ENCODE measurements at regions not wholly inside any gene's neighbourhood (a gene's known extent, or its start where the extent isn't known, plus 50 kb on each side); places are given as distances from the start of the nearest gene placed in this dataset.

DNA sequence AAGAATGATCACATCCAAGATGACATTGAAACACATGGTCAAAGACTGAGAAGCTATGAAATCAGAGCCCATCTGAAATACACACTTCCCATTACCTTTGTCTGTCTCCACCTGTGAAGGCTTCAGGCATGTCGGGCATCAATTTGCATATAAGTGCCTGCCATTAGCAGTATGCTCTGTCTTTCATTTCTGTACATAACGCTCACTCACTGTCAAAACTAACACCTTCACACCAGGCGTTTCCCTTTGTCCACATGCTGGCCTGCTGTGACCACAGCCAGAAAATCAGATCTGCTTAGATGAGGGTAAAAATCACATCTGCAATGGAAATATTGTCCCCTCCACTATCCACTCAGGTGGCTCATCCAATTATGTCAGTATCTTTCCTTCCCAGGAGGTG lies 524.8 kb downstream of the TOX3 start:
- ChIA-PET CTCF (no interaction called here), POLR2A (no interaction called here)
- dilution Hi-C loops (cut with MboI; ENCODE audit: extremely low pct_ligation_motif_present, low sequenced_read_pairs) = no loop called here
- Histone ChIP-seq H2AFZ (ENCODE audit: low read depth, low read length) (no peak overlapping the region), H3K27me3 (ENCODE audit: control insufficient read depth in 2 of 2, insufficient read depth in 2 of 2, low read length in 2 of 2) (no peaks in the 10 kb centered on the region), H3K79me2 (ENCODE audit: control insufficient read depth, insufficient read depth, low read length) (no peaks in the 10 kb centered on the region), H4K20me1 (replicated peaks; ENCODE audit: control insufficient read depth, extremely low read depth, insufficient read depth, low read length) (no peaks in the 10 kb centered on the region), H3K4me3 (replicated peaks in 1 of 3; ENCODE audit: insufficient read depth in 1 of 3, low read depth in 1 of 3, low read length in 3 of 3) (no peak overlapping the region), H3K27ac (ENCODE audit: insufficient read depth, low read depth, low read length) (no peak overlapping the region), H3K9me3 (replicated peaks; ENCODE audit: control insufficient read depth, insufficient read depth, low read length) (peaks cover 2% of the 10 kb centered on the region), H3K9me1 (replicated peaks; ENCODE audit: control insufficient read depth, extremely low read depth, insufficient read depth, low read length) (no peaks in the 10 kb centered on the region), H3K9ac (replicated peaks; ENCODE audit: extremely low read depth, insufficient read depth, low read length) (no peak overlapping the region), H3K4me1 (ENCODE audit: control insufficient read depth, extremely low read depth, insufficient read depth, low read length) (no peaks in the 10 kb centered on the region), H3K36me3 (ENCODE audit: control insufficient read depth in 2 of 2, extremely low read depth in 1 of 2, insufficient read depth in 2 of 2, low read length in 2 of 2) (no peaks in the 10 kb centered on the region), H3K4me2 (ENCODE audit: insufficient read depth, low read length) (no peak overlapping the region)
- BruUV-seq (replicated peaks) = no TSS peak
- DNase-seq (ENCODE audit: low read depth, low spot score) = no peak
- intact Hi-C loops (cut with micrococcal nuclease) = no loop called here
- no peak for FAIRE-seq
- TF ChIP-seq POLR2A (IDR thresholded peaks at IDR 0.05; ENCODE audit: low read depth, low read length) (no peak), EZH2 (IDR thresholded peaks at IDR 0.05; ENCODE audit: borderline replicate concordance, low read depth, low read length, severe bottlenecking) (no peak), GATA2 (IDR thresholded peaks at IDR 0.05; ENCODE audit: insufficient read depth, insufficient read length, low read depth, low read length) (no peak), POLR2AphosphoS5 (IDR thresholded peaks at IDR 0.05; ENCODE audit: insufficient read depth, low read depth, low read length) (no peak), FOS (IDR thresholded peaks at IDR 0.05; ENCODE audit: borderline replicate concordance, insufficient read depth, low read length) (no peak), JUN (IDR thresholded peaks at IDR 0.05; ENCODE audit: borderline replicate concordance, insufficient read depth, insufficient read length, low read depth) (no peak), MYC (IDR thresholded peaks at IDR 0.05; ENCODE audit: low read depth, low read length) (no peak), MAX (IDR thresholded peaks at IDR 0.05; ENCODE audit: insufficient read depth, insufficient read length) (no peak)
- TF ChIP-seq, protein P1, sequence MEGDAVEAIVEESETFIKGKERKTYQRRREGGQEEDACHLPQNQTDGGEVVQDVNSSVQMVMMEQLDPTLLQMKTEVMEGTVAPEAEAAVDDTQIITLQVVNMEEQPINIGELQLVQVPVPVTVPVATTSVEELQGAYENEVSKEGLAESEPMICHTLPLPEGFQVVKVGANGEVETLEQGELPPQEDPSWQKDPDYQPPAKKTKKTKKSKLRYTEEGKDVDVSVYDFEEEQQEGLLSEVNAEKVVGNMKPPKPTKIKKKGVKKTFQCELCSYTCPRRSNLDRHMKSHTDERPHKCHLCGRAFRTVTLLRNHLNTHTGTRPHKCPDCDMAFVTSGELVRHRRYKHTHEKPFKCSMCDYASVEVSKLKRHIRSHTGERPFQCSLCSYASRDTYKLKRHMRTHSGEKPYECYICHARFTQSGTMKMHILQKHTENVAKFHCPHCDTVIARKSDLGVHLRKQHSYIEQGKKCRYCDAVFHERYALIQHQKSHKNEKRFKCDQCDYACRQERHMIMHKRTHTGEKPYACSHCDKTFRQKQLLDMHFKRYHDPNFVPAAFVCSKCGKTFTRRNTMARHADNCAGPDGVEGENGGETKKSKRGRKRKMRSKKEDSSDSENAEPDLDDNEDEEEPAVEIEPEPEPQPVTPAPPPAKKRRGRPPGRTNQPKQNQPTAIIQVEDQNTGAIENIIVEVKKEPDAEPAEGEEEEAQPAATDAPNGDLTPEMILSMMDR (IDR thresholded peaks at IDR 0.05; ENCODE audit: extremely low read depth in 1 of 2, insufficient read depth in 1 of 2, low read depth in 1 of 2, low read length in 2 of 2) = no peak

Data from endothelial cell of umbilical vein (primary cell).